Gastrocnemius medialis (tissue), 4 donors: ENCODE measurements at regions not wholly inside any gene's neighbourhood (a gene's known extent, or its start where the extent isn't known, plus 50 kb on each side); places are given as distances from the start of the nearest gene placed in this dataset.

Experiments used
- POLR2A ChIP-seq, 2 donors: fragments of 450-650 bp; IDR thresholded peaks; one replicate each; pipeline ENCODE4 v1.6.1; 2017; ENCODE audit warnings: antibody characterized with exemption in 2 of 2, mild to moderate bottlenecking in 2 of 2, moderate library complexity in 2 of 2
- TF ChIP-seq, protein P1 (sequence below), 5 experiments: fragments of 450-650 bp in 3 of 5; fragments of 200-600 bp in 2 of 5; sonication (generic) in 2 of 5; IDR thresholded peaks in 4 of 5; conservative IDR thresholded peaks in 1 of 5; 1 replicate in 4 of 5; 2 replicates in 1 of 5; pipeline ENCODE4 v1.5.1; 2016 to 2019; ENCODE audit warnings: antibody characterized with exemption in 5 of 5, mild to moderate bottlenecking in 3 of 5, moderate library complexity in 3 of 5

DNA sequence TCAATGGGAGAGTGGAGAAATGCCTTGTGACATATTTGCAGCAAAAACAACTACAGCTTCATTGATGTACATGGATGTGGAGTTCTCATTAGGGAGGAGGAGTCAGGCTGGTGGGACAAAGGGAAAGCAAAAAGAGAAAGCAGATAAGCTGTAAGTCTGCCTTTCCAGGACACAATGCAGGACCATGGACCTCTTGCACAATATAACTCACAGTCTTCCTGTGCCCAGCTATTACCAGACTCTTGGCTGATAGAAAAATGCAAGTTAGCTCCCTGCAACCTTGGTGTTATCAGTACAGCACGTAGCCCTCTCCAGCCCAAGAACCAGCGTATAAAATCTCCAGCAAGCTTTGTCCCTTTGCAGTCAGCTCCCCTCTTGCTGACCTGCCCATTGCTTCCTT is 232.3 kb downstream of the NFATC2 start:
- TF ChIP-seq, protein P1, sequence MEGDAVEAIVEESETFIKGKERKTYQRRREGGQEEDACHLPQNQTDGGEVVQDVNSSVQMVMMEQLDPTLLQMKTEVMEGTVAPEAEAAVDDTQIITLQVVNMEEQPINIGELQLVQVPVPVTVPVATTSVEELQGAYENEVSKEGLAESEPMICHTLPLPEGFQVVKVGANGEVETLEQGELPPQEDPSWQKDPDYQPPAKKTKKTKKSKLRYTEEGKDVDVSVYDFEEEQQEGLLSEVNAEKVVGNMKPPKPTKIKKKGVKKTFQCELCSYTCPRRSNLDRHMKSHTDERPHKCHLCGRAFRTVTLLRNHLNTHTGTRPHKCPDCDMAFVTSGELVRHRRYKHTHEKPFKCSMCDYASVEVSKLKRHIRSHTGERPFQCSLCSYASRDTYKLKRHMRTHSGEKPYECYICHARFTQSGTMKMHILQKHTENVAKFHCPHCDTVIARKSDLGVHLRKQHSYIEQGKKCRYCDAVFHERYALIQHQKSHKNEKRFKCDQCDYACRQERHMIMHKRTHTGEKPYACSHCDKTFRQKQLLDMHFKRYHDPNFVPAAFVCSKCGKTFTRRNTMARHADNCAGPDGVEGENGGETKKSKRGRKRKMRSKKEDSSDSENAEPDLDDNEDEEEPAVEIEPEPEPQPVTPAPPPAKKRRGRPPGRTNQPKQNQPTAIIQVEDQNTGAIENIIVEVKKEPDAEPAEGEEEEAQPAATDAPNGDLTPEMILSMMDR (IDR thresholded peaks at IDR 0.05 in 4 of 5, conservative IDR thresholded peaks at IDR 0.05 in 1 of 5): no peak
- TF ChIP-seq POLR2A (IDR thresholded peaks at IDR 0.05): no peak
